ENCODE measurements at regions not wholly inside any gene's neighbourhood (a gene's known extent, or its start where the extent isn't known, plus 50 kb on each side); places are given as distances from the start of the nearest gene placed in this dataset.

- Histone ChIP-seq H3K4me1 (ENCODE audit: insufficient read depth, low read length) (peaks cover 81% of the 10 kb centered on the region), H3K79me2 (ENCODE audit: insufficient read depth, low read length) (no peaks in the 10 kb centered on the region), H3K36me3 (replicated peaks in 1 of 2; ENCODE audit: control insufficient read depth in 1 of 2, insufficient read depth in 2 of 2, low read length in 2 of 2) (no peaks in the 10 kb centered on the region), H3K9ac (ENCODE audit: insufficient read depth, low read depth, low read length) (peak overlapping the region; percentile 78), H4K20me1 (ENCODE audit: insufficient read depth, low read length) (no peaks in the 10 kb centered on the region), H3K27me3 (ENCODE audit: control insufficient read depth in 1 of 2, insufficient read depth in 2 of 2, low read length in 2 of 2) (no peaks in the 10 kb centered on the region), H3K4me3 (replicated peaks in 1 of 3; ENCODE audit: insufficient read depth in 1 of 3, low read depth in 2 of 3, low read length in 3 of 3) (peak overlapping the region; percentile 33 to 55 (median 51); a peak in 5 of 6 replicates), H3K9me3 (ENCODE audit: low read length) (no peaks in the 10 kb centered on the region), H3K27ac (ENCODE audit: extremely low read length, insufficient read depth, low read length) (peak overlapping the region; percentile 88), H3K4me2 (ENCODE audit: low read depth, low read length) (peak overlapping the region; percentile 72), H2AFZ (ENCODE audit: low read length) (no peak overlapping the region)
- TSS peak; percentile 97 for BruUV-seq (replicated peaks)
- in situ Hi-C loops (cut with HindIII; ENCODE audit: extremely low pct_ligation_motif_present, low pct_unique_long_range_greater_than_20kb) (loop anchor here (25.0 kb wide), 1 partner anchor 199 kb away; no protein-coding TSS in a partner anchor), intact Hi-C loops (cut with micrococcal nuclease; ENCODE audit: unreplicated experiment) (loop anchor here (1.0 to 5.0 kb wide), 3 partner anchors 10 to 210 kb away; no protein-coding TSS in a partner anchor)
- FAIRE-seq (peak; percentile 81), DNase-seq (ENCODE audit: low spot score) (peak; percentile 95), ATAC-seq (peak; percentile 87)
- POLR2A ChIA-PET = interaction anchor here (0.6 to 0.8 kb wide), 2 partner anchors 211 to 212 kb away, joined by 3 to 4 read pairs; no protein-coding TSS in a partner anchor
- 3% methylated on average over 9 of the region's 9 CpGs for WGBS (ENCODE audit: low lambda C conversion rate)
- CTCF ChIA-PET (ENCODE audit: low intra/inter-chr PET ratio, low total read pairs) = no interaction called here
- TF ChIP-seq SP2 (CRISPR knock-in tag; IDR thresholded peaks at IDR 0.05) (no peak), RFX5 (IDR thresholded peaks at IDR 0.05; ENCODE audit: low read depth, low read length) (peak; percentile 40; the same call in 1 of the 2 replicates), SOX6 (IDR thresholded peaks at IDR 0.05) (no peak), SOX6 (CRISPR knock-in tag; IDR thresholded peaks at IDR 0.05) (peak; percentile 36; the same call in 1 of the 2 replicates), ATF5 (CRISPR knock-in tag; IDR thresholded peaks at IDR 0.05; ENCODE audit: low read depth) (no peak), ELF1 (CRISPR knock-in tag; IDR thresholded peaks at IDR 0.05) (peak; percentile 80), ASH2L (IDR thresholded peaks at IDR 0.05; ENCODE audit: insufficient read length, low read depth, low read length) (peak; percentile 80), TGIF2 (CRISPR knock-in tag; IDR thresholded peaks at IDR 0.05) (peak; percentile 44; the same call in 1 of the 2 replicates), FOXJ3 (CRISPR knock-in tag; IDR thresholded peaks at IDR 0.05; ENCODE audit: borderline replicate concordance) (peak; percentile 77; the same call in 1 of the 2 replicates), ZNF609 (CRISPR knock-in tag; IDR thresholded peaks at IDR 0.05; ENCODE audit: borderline replicate concordance) (peak; percentile 30; the same call in 1 of the 2 replicates), ZNF362 (CRISPR knock-in tag; IDR thresholded peaks at IDR 0.05; ENCODE audit: borderline replicate concordance) (peak; percentile 39; the same call in 1 of the 2 replicates), STAT5B (CRISPR knock-in tag; IDR thresholded peaks at IDR 0.05) (no peak), HMG20A (CRISPR knock-in tag; IDR thresholded peaks at IDR 0.05; ENCODE audit: borderline replicate concordance) (peak; percentile 15; the same call in 1 of the 2 replicates), SOX5 (CRISPR knock-in tag; IDR thresholded peaks at IDR 0.05; ENCODE audit: borderline replicate concordance) (0 out of 2 replicates have a peak, but pooled peaks have one; percentile 15), FOSL2 (CRISPR knock-in tag; IDR thresholded peaks at IDR 0.05) (peak; percentile 29; the same call in 1 of the 2 replicates), NFIC (IDR thresholded peaks at IDR 0.05; ENCODE audit: low read length) (peak; percentile 60; the same call in 1 of the 2 replicates), GATA4 (IDR thresholded peaks at IDR 0.05; ENCODE audit: borderline replicate concordance, low read depth) (peak; percentile 30; the same call in 1 of the 2 replicates), KLF16 (CRISPR knock-in tag; IDR thresholded peaks at IDR 0.05) (no peak)
These were observed 213.1 kb upstream of the FAT1 start for GRCh38 chr4:186936496-186937375.
